ENCODE measurements at regions not wholly inside any gene's neighbourhood (a gene's known extent, or its start where the extent isn't known, plus 50 kb on each side); places are given as distances from the start of the nearest gene placed in this dataset.
"Not testable (repeated sequence)": the region's sequence is repeated elsewhere in the genome, so short reads cannot be mapped to it uniquely, and the experiment has no call there.

DNA sequence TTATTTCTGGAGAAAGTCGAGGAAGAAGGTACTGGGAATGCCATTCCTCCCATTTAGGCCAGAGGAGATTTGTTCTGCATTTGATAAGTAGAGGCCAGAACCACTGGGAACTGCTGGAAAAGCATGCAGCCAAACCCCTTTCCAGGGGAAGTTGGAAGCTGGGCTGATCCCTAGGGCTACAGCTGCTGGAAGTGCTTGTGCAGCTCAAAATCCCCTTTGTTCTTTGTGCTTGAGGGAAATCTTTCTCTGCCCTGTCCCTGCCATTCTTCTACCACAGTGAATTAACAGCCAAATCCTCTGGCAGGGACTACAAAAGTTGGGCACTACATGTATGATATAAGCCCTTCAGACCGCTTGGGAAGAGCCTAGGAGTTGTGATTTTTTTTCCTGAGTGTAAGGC is 734.1 kb downstream of the LRRIQ3 start:
- ChIA-PET POLR2A (no interaction called here), CTCF (no interaction called here)
- TF ChIP-seq, protein P1, sequence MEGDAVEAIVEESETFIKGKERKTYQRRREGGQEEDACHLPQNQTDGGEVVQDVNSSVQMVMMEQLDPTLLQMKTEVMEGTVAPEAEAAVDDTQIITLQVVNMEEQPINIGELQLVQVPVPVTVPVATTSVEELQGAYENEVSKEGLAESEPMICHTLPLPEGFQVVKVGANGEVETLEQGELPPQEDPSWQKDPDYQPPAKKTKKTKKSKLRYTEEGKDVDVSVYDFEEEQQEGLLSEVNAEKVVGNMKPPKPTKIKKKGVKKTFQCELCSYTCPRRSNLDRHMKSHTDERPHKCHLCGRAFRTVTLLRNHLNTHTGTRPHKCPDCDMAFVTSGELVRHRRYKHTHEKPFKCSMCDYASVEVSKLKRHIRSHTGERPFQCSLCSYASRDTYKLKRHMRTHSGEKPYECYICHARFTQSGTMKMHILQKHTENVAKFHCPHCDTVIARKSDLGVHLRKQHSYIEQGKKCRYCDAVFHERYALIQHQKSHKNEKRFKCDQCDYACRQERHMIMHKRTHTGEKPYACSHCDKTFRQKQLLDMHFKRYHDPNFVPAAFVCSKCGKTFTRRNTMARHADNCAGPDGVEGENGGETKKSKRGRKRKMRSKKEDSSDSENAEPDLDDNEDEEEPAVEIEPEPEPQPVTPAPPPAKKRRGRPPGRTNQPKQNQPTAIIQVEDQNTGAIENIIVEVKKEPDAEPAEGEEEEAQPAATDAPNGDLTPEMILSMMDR (IDR thresholded peaks at IDR 0.05; ENCODE audit: control extremely low read depth, extremely low read depth, low read depth, missing control alignments), result no peak
- DNase-seq (ENCODE audit: extremely low spot score), result no peak

DNA sequence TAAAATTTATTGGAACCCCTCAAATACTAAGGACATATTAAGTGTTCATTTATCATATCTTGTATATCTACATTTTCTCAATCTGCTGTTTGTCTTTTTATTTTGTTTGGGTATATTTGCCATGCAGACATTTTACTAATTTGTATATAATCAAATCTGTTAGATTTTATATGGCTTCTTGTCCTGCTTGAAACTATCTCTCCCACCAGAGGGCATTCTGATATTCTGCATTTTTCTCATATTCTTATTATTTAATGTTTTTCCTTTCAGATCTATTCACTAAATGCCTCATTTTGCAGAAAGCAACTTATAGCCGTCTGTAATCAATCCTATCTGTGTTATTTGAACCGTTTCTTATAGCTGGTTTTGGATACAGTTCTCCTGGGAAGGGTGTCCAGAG is 745.5 kb downstream of the LRRIQ3 start:
- CTCF ChIA-PET, result no interaction called here
- TF ChIP-seq, protein P1 (IDR thresholded peaks at IDR 0.05; ENCODE audit: control extremely low read depth, extremely low read depth, low read depth, missing control alignments), result no peak
- POLR2A ChIA-PET, result no interaction called here
- DNase-seq (ENCODE audit: extremely low spot score), result no peak

DNA sequence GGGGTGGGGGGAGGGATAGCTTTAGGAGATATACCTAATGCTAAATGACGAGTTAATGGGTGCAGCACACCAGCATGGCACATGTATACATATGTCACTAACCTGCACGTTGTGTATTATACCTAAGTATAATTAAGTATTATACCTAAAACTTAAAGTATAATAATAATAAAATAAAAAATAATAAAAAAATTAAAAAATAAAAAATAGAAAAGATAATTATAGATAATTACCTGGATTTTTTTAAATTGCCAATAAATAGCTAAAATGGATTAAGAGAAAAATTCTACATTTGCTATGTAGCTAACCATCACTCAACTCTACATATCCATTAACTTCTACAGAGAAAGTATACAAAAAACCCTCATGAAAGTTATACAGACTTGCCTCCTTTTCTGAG is 747.3 kb downstream of the LRRIQ3 start:
- DNase-seq (ENCODE audit: extremely low spot score); CTCF ChIA-PET; POLR2A ChIA-PET: not testable (repeated sequence)

DNA sequence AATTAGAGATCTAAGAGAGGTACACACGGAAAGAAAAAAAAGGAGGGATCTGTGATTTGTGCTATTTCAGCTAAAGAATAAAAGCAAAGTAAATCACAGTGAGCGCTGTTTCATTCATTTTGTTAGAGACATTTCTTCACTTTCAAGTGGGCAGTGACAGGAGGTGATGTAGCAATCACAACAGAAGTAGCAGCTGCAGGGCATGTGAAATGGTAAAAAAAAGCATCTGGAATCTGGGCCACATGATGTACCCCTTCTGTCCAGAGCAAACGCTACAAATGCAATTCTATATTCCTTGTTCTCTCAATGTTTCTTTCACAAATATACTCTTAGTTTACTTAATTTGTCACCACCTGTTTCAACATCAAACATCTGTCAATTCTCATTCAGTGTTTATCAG is 786.5 kb downstream of the LRRIQ3 start:
- ChIA-PET POLR2A (no interaction called here), CTCF (no interaction called here)
- DNase-seq (ENCODE audit: extremely low spot score), result no peak
- TF ChIP-seq, protein P1 (IDR thresholded peaks at IDR 0.05; ENCODE audit: control extremely low read depth, extremely low read depth, low read depth, missing control alignments), result no peak

DNA sequence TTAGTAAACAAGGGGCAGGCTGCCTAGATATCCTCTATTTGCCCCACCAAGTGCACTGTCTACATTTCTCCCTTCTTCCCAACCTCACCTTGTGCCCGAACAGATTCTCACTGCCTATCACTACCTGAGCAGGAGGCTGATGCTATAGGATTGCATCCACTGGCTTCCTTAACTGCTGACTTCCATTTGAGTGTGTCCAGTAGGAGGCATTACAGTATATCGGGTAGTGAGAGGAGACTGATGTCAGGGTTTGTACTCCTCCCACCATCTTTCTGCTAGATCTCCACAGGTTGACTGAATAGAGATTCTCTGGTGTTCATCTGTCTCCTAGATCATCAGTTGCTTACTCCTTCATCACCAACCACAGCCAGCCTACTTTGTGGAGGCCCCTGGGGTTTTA is 796.3 kb downstream of the LRRIQ3 start:
- ChIA-PET POLR2A (no interaction called here), CTCF (no interaction called here)
- no peak for DNase-seq (ENCODE audit: extremely low spot score)
- TF ChIP-seq, protein P1 (IDR thresholded peaks at IDR 0.05; ENCODE audit: control extremely low read depth, extremely low read depth, low read depth, missing control alignments), result no peak

DNA sequence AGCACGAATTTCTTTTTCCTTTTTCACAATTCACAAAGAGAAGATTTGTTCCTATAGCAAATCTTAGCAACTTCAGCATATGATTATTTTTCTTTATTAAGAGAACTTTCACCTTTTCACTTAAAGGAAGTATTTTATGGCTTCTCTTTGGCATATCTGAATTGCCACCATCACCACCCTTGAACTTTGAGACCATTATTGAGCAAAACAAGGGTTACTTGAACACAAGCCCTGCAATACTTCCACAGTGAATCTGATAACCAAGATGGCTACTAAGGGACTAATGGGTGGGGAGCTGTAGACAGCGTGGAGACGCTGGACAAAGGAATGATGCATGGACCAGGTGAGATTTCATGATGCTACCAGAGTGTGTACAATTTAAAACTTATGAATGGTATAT is 815.0 kb downstream of the LRRIQ3 start:
- CTCF ChIA-PET, result no interaction called here
- TF ChIP-seq, protein P1 (IDR thresholded peaks at IDR 0.05; ENCODE audit: control extremely low read depth, extremely low read depth, low read depth, missing control alignments), result no peak
- POLR2A ChIA-PET, result no interaction called here
- no peak for DNase-seq (ENCODE audit: extremely low spot score)

DNA sequence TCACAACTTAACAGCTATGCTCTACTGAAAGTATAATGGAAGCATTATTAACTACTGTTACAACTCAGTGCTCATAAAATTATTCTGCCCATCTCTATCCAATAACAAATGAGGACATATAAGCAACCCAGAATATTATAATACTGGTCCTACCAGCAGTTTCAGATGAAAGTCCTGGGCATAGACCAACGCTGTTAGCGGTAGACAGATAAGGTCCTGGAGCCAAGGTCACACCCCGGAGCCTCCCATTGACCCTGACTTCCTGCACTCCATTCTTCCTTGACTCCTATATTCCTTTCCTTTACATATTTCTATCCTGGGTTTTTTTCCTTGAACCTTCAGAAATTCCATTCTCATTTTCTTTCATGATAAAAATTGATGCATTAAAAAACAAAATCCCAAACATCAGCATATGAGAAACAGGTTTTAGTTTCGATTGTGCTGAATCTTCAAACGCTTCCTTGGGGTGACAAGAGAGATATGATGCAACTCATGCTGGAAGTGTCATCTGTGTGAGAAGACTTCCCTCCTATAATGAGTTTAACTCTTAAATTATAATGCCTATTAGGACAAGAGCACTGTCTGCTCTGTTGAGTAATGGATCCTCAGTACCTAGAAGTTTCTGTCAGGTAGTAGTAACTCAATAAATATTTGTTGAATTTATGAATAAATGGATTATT is 831.1 kb downstream of the LRRIQ3 start:
- ChIA-PET CTCF (interaction anchor here (0.8 kb wide), 1 partner anchor 12 kb away, joined by 3 read pairs; no protein-coding TSS in a partner anchor), POLR2A (no interaction called here)
- TF ChIP-seq, protein P1 (IDR thresholded peaks at IDR 0.05; ENCODE audit: control extremely low read depth, extremely low read depth, low read depth, missing control alignments), result no peak
- DNase-seq (ENCODE audit: extremely low spot score), result no peak

All from GM10248 (cell line).